ENCODE measurements at regions not wholly inside any gene's neighbourhood (a gene's known extent, or its start where the extent isn't known, plus 50 kb on each side); places are given as distances from the start of the nearest gene placed in this dataset.

DNA sequence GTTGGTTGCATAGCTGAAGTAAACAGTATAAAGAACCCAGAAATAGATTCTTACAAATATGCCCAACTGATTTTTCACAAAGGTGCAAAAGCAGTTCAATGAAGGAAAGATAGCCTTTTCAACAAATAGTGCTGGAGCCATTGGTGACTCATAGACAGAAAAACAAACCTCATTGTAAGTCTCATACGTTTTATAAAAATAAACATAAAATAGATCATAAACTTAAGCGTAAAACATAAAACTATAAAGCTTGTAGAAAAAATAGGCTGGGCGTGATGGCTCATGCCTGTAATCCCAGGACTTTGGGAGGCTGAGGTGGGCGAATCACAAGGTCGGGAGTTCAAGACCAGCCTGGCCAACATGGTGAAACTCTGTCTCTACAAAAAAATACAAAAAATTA lies 318.8 kb upstream of the IGFBP3 start:
- DNase-seq (no peak), ATAC-seq (ENCODE audit: low read depth) (no peak)
- POLR2A ChIA-PET, result no interaction called here
- Mint-ChIP-seq H3K36me3 (no peaks in the 10 kb centered on the region), H3K27me3 (peaks cover 3% of the 10 kb centered on the region), H3K4me3 (no peak overlapping the region), H3K9me3 (no peaks in the 10 kb centered on the region), H3K4me1 (no peaks in the 10 kb centered on the region), H3K27ac (no peak overlapping the region)

DNA sequence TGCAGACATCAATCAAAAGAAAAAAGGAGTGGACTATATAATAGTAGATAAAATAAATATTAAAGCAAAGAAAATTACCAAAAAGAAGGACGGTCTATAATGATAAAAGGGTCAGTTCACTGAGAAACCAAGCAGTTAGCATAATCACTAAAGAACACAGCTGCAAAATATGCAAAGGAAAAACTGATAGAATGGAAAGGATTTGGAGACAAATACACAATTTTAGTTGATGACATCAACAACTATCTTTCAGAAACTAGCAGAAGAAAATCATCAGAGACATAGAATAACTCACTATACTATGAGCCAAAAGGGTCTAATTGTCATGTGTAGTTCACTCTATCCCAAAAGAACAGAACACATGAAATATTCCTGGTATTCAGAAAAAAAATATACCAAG lies 316.4 kb upstream of the IGFBP3 start:
- no peaks in the 10 kb centered on the region for H3K4me1 Mint-ChIP-seq
- H3K36me3 Mint-ChIP-seq, result no peaks in the 10 kb centered on the region
- H3K27me3 Mint-ChIP-seq, result peaks cover 3% of the 10 kb centered on the region
- POLR2A ChIA-PET, result no interaction called here
- DNase-seq (no peak), ATAC-seq (ENCODE audit: low read depth) (no peak)
- H3K4me3 Mint-ChIP-seq, result no peak overlapping the region
- H3K9me3 Mint-ChIP-seq, result no peaks in the 10 kb centered on the region
- H3K27ac Mint-ChIP-seq, result no peak overlapping the region

DNA sequence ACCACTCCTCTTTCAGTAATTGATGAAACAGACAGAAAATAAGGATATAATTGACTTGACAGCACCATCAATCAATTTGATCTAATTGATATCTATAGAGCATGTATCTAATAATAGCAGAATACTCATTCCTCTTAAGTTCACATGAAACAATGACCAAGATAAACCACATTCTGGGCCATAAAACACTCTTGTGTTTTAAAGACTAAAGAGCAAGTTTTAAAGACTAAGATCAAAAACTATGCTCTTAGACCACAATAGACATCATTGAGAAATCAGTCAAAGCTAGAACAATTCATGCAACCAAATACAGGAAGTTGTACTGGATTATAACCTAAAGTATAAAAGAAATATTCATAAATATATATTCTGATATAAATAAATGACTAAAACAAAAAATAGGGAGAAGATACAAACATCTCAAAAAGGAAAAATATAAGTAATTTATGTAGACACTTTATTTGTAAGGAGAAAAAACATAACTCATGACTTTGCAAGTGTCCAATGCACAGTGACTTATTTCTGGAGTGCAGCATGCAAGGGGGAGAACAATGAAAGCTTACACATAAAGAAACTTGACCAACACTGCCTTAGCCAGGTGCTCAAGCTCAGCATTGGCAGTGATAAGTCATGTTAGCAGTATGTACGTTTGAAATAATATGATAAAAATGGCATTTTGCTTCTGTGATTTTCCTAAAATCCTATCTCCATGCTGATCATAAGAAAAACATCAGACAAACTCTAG lies 312.7 kb upstream of the IGFBP3 start:
- Mint-ChIP-seq H3K36me3 (no peaks in the 10 kb centered on the region), H3K4me1 (no peaks in the 10 kb centered on the region), H3K9me3 (no peaks in the 10 kb centered on the region), H3K27ac (no peak overlapping the region), H3K4me3 (no peak overlapping the region), H3K27me3 (peaks cover 6% of the 10 kb centered on the region)
- ATAC-seq (ENCODE audit: low read depth), result no peak
- no peak for DNase-seq
- POLR2A ChIA-PET, result no interaction called here

DNA sequence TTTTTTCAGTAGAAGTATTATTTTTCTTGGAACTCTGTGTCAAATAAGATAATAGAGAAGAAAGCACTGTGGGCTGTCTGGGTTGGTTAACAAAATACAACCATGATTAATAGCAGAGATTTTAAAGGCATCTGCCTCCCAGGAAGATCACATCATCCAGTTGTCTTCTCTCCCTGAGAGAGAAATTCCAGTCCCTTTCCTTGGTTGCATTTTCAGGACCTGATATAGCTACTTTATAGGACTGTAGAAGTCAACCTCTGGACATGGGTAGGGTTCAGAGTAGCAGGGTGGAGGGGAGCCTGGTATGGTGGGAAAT lies 309.9 kb upstream of the IGFBP3 start:
- Mint-ChIP-seq H3K27me3 (peaks cover 4% of the 10 kb centered on the region), H3K9me3 (no peaks in the 10 kb centered on the region), H3K4me1 (no peaks in the 10 kb centered on the region), H3K36me3 (no peaks in the 10 kb centered on the region), H3K27ac (no peak overlapping the region), H3K4me3 (no peak overlapping the region)
- DNase-seq (no peak), ATAC-seq (ENCODE audit: low read depth) (no peak)
- POLR2A ChIA-PET, result no interaction called here

DNA sequence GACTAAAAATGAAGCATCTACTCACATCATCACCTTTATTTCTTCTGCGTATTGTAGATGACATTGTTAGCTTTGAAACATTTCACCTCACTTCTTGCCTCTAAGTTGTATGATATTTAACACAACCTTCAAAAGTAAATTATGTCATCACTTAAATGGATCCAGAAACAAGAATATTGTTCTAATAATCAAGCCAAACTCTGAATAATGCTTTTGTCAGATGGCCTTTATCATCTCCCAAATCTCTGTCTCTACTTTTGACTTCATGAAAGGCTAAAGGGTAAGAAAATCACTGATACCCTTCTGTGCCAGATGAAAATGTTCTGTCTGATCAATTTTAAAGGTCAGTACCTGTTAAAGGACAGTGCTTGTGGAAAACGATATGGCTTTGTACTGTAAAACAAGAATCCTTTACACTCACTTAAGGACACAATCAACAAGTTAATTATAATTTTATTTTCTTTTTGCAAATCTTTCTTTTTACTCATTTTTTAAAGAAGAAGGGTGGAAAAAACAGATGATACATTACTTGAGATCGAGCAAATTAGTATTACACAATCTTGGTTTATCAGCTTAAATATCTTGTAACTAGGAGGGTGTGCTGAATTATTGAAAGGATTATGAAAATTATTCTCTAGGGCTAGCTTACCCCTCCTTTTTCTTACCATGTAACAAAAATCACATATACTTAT lies 309.4 kb upstream of the IGFBP3 start:
- ATAC-seq (ENCODE audit: low read depth) (no peak), DNase-seq (no peak)
- POLR2A ChIA-PET, result no interaction called here
- H3K9me3 Mint-ChIP-seq, result no peaks in the 10 kb centered on the region
- no peak overlapping the region for H3K4me3 Mint-ChIP-seq
- H3K36me3 Mint-ChIP-seq, result no peaks in the 10 kb centered on the region
- peaks cover 3% of the 10 kb centered on the region for H3K27me3 Mint-ChIP-seq
- H3K27ac Mint-ChIP-seq, result no peak overlapping the region
- no peaks in the 10 kb centered on the region for H3K4me1 Mint-ChIP-seq

DNA sequence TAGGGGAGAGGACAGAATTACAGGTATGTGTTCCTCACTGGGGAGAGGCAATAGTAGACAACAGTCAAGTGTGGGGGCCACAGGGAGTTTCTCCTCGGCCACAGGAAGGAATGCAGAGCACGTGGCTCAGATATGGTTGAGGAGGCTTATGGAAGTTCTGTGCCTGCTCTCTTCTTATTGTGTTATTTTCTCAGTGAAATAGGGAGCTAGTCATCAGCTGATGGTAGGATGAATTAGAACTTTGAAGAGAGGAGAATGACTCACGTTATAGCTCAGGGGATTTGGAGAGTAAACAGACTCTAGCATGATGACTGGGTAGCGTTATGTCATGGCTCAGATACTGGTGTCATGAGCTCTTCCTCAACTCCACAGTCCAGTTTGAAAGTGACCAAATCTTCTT lies 308.3 kb upstream of the IGFBP3 start:
- Mint-ChIP-seq H3K4me1 (no peaks in the 10 kb centered on the region), H3K36me3 (no peaks in the 10 kb centered on the region), H3K27ac (no peak overlapping the region), H3K27me3 (peaks cover 3% of the 10 kb centered on the region), H3K4me3 (no peak overlapping the region), H3K9me3 (no peaks in the 10 kb centered on the region)
- POLR2A ChIA-PET, result no interaction called here
- ATAC-seq (ENCODE audit: low read depth) (no peak), DNase-seq (no peak)

DNA sequence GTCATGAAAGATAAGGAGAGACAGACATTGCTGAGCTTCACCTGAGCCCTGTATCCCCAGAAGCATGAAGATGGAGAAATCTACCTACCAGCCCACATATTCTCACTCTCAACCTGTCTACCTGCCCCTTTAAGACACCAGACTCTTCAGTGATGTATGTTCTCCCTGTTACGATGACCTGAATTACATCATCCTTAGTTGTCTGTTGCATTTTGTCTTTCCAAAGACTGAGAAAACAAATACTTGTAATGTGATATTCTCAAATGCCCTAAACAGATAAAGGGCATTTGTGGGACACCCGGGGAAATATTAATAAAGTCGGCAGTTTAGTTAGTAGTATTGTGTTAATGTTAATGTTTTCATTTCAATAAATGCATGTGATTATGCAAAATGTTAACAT lies 305.8 kb upstream of the IGFBP3 start:
- Mint-ChIP-seq H3K27ac (no peak overlapping the region), H3K9me3 (no peaks in the 10 kb centered on the region), H3K27me3 (peaks cover 3% of the 10 kb centered on the region), H3K36me3 (no peaks in the 10 kb centered on the region), H3K4me3 (no peak overlapping the region), H3K4me1 (no peaks in the 10 kb centered on the region)
- POLR2A ChIA-PET, result no interaction called here
- ATAC-seq (ENCODE audit: low read depth), result no peak
- no peak for DNase-seq

DNA sequence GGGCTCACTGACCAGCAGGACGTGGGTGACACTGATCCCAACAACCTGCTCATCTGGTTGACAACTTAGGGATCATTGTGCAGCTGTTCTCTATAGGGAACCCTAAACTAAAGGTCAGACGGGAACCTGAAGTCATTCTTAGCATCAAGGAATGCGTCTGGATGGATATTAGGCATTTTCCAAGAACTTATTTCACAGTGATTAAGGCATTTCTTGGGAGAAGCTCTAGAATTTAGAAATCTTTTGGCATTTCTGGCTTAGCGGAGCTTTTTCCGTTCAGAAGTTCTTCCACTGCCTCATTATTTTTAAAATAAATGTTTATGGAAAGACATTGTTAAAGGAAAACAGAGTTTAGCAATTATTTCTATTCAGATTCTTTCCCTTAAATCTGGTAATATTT lies 303.3 kb upstream of the IGFBP3 start:
- H3K27me3 Mint-ChIP-seq, result no peaks in the 10 kb centered on the region
- no peak overlapping the region for H3K27ac Mint-ChIP-seq
- no peak for DNase-seq
- POLR2A ChIA-PET, result no interaction called here
- H3K9me3 Mint-ChIP-seq, result no peaks in the 10 kb centered on the region
- H3K4me1 Mint-ChIP-seq, result no peaks in the 10 kb centered on the region
- H3K4me3 Mint-ChIP-seq, result no peak overlapping the region
- no peaks in the 10 kb centered on the region for H3K36me3 Mint-ChIP-seq
- ATAC-seq (ENCODE audit: low read depth), result no peak

DNA sequence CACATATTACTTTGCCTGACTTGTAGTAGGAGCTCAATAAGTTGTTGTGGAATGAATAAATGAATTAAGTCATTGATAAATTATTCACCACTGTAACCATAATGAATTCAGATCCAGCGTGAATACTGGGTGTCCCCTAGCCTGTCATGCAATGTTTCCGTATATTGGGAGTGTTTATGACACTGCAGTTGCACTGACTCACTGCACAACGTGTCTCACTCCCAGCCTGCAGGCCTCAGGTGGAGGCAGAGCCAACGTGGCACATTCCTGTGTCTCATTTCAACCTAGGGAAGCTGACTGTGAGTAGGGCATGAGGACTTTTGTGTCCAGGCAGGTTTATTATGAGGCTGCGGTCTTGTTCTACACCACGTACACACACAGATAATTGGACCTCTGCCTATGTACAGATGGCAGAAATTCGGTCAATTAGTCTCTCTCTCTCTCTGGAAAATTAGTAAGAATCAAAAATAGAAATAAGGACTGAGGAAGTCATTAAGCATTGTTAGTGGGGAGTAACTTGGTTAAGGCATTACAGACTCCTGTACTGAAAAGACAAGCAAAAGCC lies 299.1 kb upstream of the IGFBP3 start:
- no peaks in the 10 kb centered on the region for H3K4me1 Mint-ChIP-seq
- no peak overlapping the region for H3K4me3 Mint-ChIP-seq
- no peaks in the 10 kb centered on the region for H3K36me3 Mint-ChIP-seq
- DNase-seq (no peak), ATAC-seq (ENCODE audit: low read depth) (no peak)
- no peaks in the 10 kb centered on the region for H3K27me3 Mint-ChIP-seq
- no peaks in the 10 kb centered on the region for H3K9me3 Mint-ChIP-seq
- no peak overlapping the region for H3K27ac Mint-ChIP-seq
- POLR2A ChIA-PET, result interaction anchor here (0.6 kb wide), 1 partner anchor 40 kb away, joined by 3 read pairs; no protein-coding TSS in a partner anchor

DNA sequence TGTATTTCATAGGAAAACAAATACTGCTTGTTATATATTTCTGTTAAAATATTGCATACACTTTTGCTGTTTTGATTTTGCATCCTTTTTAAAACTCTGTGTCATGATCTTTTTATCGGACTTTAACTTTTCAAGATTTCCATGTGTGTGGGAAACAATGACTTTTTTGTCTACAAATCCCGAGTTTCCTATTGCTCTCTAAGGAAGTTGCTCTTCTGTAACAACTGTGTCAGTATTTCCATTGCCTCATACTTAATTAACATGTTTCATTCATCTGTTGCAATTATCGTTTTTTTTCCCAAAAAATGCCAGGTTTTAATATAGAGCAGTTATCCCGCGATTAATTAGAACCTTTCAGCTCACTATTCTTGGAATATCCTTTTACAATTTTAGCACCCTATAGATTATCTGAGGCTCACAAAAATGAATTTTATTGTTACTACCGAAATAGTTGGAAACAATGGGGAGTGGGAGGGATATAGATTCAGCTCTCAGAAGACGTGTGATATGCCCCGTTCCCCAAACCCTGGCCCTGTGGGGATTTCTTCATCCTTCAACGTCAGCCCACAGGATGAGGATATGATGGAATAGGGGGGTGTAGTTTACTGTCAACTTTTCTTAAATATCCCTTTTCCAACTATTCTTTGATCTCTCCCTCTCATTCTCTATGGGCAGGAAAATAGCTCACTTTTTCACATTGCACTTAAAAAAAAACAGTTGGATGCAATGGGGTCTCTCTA lies 297.6 kb upstream of the IGFBP3 start:
- Mint-ChIP-seq H3K36me3 (no peaks in the 10 kb centered on the region), H3K27ac (no peak overlapping the region), H3K4me1 (no peaks in the 10 kb centered on the region), H3K27me3 (no peaks in the 10 kb centered on the region), H3K4me3 (no peak overlapping the region), H3K9me3 (no peaks in the 10 kb centered on the region)
- DNase-seq (no peak), ATAC-seq (ENCODE audit: low read depth) (no peak)
- POLR2A ChIA-PET, result no interaction called here

DNA sequence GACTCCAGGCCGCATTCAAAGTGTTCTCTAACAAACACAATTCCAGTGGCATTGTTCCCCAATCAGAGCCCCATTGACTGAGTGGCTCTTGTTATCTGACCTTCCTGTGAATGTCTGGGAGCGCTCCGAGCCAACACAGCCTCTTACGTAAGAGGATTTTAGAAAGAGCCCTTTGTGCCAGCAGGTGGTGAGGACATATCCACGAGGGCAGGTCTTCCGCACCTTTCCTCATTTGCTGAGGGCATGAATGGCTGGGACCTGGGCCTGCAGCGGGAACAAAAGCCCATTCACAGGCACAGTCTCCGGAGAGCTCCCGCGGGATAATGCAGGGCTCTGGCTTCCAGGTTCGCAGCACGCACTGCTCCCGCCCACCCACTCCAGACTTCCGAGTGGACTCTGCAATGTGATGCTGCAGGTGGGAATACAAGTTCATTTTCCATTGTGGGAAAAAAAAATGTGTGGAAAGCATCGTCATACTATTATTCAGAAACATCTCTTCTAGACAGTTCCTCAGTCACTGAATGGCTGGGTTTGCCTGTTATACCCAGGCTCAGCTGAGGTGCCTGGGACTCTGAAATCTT lies 295.0 kb upstream of the IGFBP3 start:
- H3K4me3 Mint-ChIP-seq, result no peak overlapping the region
- DNase-seq (no peak), ATAC-seq (ENCODE audit: low read depth) (no peak)
- no peaks in the 10 kb centered on the region for H3K27me3 Mint-ChIP-seq
- H3K4me1 Mint-ChIP-seq, result no peaks in the 10 kb centered on the region
- H3K27ac Mint-ChIP-seq, result no peak overlapping the region
- H3K9me3 Mint-ChIP-seq, result no peaks in the 10 kb centered on the region
- no peaks in the 10 kb centered on the region for H3K36me3 Mint-ChIP-seq
- POLR2A ChIA-PET, result no interaction called here

DNA sequence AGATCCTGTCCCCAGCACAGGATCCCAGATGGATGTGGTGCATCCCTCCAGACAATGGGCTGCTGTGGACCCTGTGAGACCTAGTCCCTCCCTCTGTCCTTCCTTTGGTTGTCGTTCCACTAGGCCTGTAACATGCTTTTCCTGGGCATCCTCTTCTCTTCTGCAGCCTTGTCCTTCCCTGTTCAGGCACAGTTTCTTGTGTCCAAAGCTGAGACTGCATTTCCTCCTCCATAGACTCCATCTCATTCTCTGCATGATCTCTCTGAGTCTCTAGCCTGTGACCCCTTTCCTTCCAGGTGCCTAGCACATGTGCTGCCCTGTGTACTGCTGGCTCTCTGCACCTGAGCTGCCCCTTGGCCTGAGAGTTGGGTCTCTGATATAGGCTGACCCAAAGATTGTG lies 293.5 kb upstream of the IGFBP3 start:
- H3K36me3 Mint-ChIP-seq, result no peaks in the 10 kb centered on the region
- ATAC-seq (ENCODE audit: low read depth) (no peak), DNase-seq (no peak)
- POLR2A ChIA-PET, result no interaction called here
- H3K27me3 Mint-ChIP-seq, result no peaks in the 10 kb centered on the region
- H3K4me1 Mint-ChIP-seq, result no peaks in the 10 kb centered on the region
- H3K4me3 Mint-ChIP-seq, result no peak overlapping the region
- no peaks in the 10 kb centered on the region for H3K9me3 Mint-ChIP-seq
- H3K27ac Mint-ChIP-seq, result no peak overlapping the region

DNA sequence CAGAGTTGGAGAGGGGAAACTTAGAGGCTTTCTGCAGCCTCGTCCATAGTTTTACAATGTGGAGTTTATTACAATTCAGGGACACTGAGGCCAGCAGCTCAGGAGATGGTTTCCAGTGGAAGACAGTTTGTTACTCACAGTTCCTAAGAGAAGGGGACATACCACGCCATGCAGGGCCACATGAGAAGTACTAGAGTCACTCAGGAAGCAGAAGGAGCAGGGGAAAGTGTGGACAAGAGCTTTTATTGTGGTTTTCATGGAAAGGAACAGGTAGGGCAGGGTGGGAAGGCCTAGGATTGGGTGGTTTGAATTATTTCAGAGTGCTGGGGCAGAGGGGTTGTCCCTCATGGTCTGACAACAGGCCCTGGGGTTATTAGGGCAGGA lies 292.1 kb upstream of the IGFBP3 start:
- DNase-seq, result no peak
- Mint-ChIP-seq H3K4me3 (no peak overlapping the region), H3K36me3 (no peaks in the 10 kb centered on the region), H3K9me3 (no peaks in the 10 kb centered on the region), H3K27ac (no peak overlapping the region), H3K4me1 (no peaks in the 10 kb centered on the region), H3K27me3 (no peaks in the 10 kb centered on the region)
- POLR2A ChIA-PET, result no interaction called here
- no peak for ATAC-seq (ENCODE audit: low read depth)
